IPS-20b (cell line): ENCODE measurements at regions not wholly inside any gene's neighbourhood (a gene's known extent, or its start where the extent isn't known, plus 50 kb on each side); places are given as distances from the start of the nearest gene placed in this dataset.

ENCODE experiments used
- H3K27ac ChIP-seq: one replicate; pipeline ENCODE4 v1.5.1; 2013; ENCODE audit warnings: low read length
- H3K27me3 ChIP-seq: 2 replicates; pipeline ENCODE4 v1.6.1; 2013; ENCODE audit warnings: mild to moderate bottlenecking, low read length, inconsistent platforms; ENCODE audit not compliant: insufficient read depth
- H3K36me3 ChIP-seq: 2 replicates; pipeline ENCODE4 v1.6.1; 2013; ENCODE audit warnings: low read depth, mild to moderate bottlenecking, inconsistent platforms, low read length, moderate library complexity; ENCODE audit not compliant: insufficient read depth
- H3K4me1 ChIP-seq: 2 replicates; pipeline ENCODE4 v1.6.1; 2013; ENCODE audit warnings: mild to moderate bottlenecking, control low read depth, inconsistent platforms, low read length, moderate library complexity; ENCODE audit not compliant: insufficient read depth
- H3K4me3 ChIP-seq: 2 replicates; pipeline ENCODE4 v1.5.1; 2013; ENCODE audit warnings: mild to moderate bottlenecking, low read length, inconsistent platforms
- H3K9ac ChIP-seq: 2 replicates; pipeline ENCODE4 v1.6.1; 2013; ENCODE audit warnings: low read depth, mild to moderate bottlenecking, inconsistent platforms, low read length, moderate library complexity
- H3K9me3 ChIP-seq: 2 replicates; pipeline ENCODE4 v1.6.1; 2013; ENCODE audit warnings: mild to moderate bottlenecking, low read depth, low read length, inconsistent platforms; ENCODE audit not compliant: insufficient read depth

GRCh38 chr13:73411067-73411809 is 352.4 kb downstream of the KLF5 start:
- no peak overlapping the region for H3K27ac ChIP-seq
- H3K27me3 ChIP-seq, result no peaks in the 10 kb centered on the region
- no peak overlapping the region for H3K9ac ChIP-seq
- H3K9me3 ChIP-seq, result no peaks in the 10 kb centered on the region
- no peaks in the 10 kb centered on the region for H3K36me3 ChIP-seq
- peaks cover 4% of the 10 kb centered on the region; the same call in 1 of the 2 replicates for H3K4me1 ChIP-seq
- no peak overlapping the region for H3K4me3 ChIP-seq

DNA sequence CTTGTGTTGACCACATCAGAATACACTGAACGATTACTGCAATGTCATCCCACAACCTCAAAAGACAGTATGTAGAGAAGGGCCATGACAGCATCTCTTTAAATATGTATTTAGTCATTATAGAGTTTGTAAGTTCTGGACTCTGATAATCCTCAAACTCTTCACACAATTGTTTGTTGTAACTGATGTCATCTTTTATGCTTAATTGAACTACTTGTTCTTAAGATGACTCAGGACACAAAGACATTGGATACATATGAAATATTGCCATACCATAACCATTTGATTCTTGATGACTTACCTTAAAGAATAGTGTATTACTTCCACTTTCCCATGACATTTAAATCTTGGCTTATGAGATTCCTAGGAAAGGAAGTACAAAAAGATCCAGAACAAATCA is 347.6 kb downstream of the KLF5 start:
- Histone ChIP-seq H3K27ac (no peak overlapping the region), H3K36me3 (no peaks in the 10 kb centered on the region), H3K9ac (no peak overlapping the region), H3K9me3 (no peaks in the 10 kb centered on the region), H3K4me3 (no peak overlapping the region), H3K27me3 (no peaks in the 10 kb centered on the region), H3K4me1 (peaks cover 4% of the 10 kb centered on the region; the same call in 1 of the 2 replicates)

GRCh38 chr13:73404581-73404980 is 345.8 kb downstream of the KLF5 start:
- no peaks in the 10 kb centered on the region for H3K27me3 ChIP-seq
- H3K9me3 ChIP-seq, result no peaks in the 10 kb centered on the region
- no peak overlapping the region for H3K27ac ChIP-seq
- H3K9ac ChIP-seq, result no peak overlapping the region
- no peak overlapping the region for H3K4me3 ChIP-seq
- no peaks in the 10 kb centered on the region for H3K36me3 ChIP-seq
- H3K4me1 ChIP-seq, result peaks cover 3% of the 10 kb centered on the region; the same call in 1 of the 2 replicates

- Histone ChIP-seq H3K27ac (no peak overlapping the region), H3K9me3 (no peaks in the 10 kb centered on the region), H3K4me3 (no peak overlapping the region), H3K9ac (no peak overlapping the region), H3K36me3 (no peaks in the 10 kb centered on the region), H3K27me3 (no peaks in the 10 kb centered on the region), H3K4me1 (peaks cover 10% of the 10 kb centered on the region; the same call in 1 of the 2 replicates)
Observed at GRCh38 chr13:73403355-73404120, 344.7 kb downstream of the KLF5 start.

DNA sequence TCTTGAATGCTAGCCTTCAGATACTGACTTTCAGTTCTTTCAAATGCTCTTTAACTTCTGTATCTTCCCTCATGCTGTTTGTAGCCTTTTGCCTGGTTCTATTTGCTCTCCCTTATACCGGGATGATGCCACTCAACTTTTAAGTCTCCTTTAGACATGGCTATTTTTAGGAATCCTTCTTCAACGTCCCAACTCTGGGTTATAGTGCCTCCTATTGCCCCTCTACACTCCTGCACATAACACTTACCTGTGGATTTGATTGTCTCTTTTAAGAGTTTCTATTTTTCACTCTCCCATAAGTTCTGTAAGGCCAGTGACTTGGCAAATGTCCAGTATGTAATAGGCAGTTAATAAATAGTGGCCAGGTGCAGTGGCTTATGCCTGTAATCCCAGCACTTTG is 343.0 kb downstream of the KLF5 start:
- Histone ChIP-seq H3K9ac (no peak overlapping the region), H3K4me1 (peaks cover 10% of the 10 kb centered on the region; the same call in 1 of the 2 replicates), H3K9me3 (no peaks in the 10 kb centered on the region), H3K27ac (no peak overlapping the region), H3K36me3 (no peaks in the 10 kb centered on the region), H3K27me3 (no peaks in the 10 kb centered on the region), H3K4me3 (no peak overlapping the region)

GRCh38 chr13:73399347-73400216 is 340.8 kb downstream of the KLF5 start:
- H3K4me1 ChIP-seq, result peaks cover 10% of the 10 kb centered on the region; the same call in 1 of the 2 replicates
- no peak overlapping the region for H3K9ac ChIP-seq
- H3K27me3 ChIP-seq, result no peaks in the 10 kb centered on the region
- no peaks in the 10 kb centered on the region for H3K9me3 ChIP-seq
- no peaks in the 10 kb centered on the region for H3K36me3 ChIP-seq
- no peak overlapping the region for H3K4me3 ChIP-seq
- no peak overlapping the region for H3K27ac ChIP-seq

DNA sequence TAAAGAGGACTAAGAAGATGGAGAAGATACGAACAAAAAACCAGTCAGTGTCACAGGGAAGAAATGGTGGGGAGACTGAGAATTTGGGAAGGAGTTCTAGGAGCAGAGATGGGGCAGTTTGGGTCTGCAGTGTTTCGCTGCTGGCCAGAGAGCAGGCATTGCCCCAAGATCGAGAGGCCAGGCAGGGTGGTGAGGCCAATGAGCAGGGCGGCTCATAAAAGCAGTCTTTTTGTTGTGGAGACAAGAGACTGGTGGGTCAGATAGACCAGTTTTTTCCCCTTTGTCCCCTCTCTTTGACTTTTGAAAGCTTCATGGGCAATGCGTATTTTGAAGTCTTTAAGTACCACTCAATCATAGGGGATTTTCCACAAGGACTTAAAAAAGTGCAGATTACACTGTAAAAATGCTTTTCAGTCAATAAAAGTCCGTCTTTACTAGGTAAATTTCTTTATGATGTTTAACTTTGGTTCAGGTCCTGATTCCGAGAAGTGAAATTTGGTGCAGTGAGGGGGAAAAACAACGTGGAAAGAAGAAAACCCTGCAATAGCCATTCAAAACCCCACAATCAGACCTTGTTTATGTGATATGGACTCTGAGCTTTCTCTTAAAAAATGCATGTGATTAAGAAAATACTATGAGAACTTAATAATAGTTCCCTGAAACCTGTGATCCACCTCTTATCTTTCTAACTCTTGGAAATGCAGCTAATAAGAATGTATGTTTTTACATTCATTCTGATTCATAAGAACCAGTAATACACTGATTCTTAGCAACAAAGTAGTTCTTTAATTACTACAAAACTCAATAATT is 338.9 kb downstream of the KLF5 start:
- H3K4me3 ChIP-seq, result no peak overlapping the region
- peaks cover 10% of the 10 kb centered on the region; the same call in 1 of the 2 replicates for H3K4me1 ChIP-seq
- no peaks in the 10 kb centered on the region for H3K9me3 ChIP-seq
- no peak overlapping the region for H3K27ac ChIP-seq
- H3K27me3 ChIP-seq, result no peaks in the 10 kb centered on the region
- H3K9ac ChIP-seq, result no peak overlapping the region
- no peaks in the 10 kb centered on the region for H3K36me3 ChIP-seq

GRCh38 chr13:73394066-73394465 is 335.3 kb downstream of the KLF5 start:
- H3K27ac ChIP-seq, result no peak overlapping the region
- H3K4me3 ChIP-seq, result no peak overlapping the region
- H3K4me1 ChIP-seq, result peaks cover 2% of the 10 kb centered on the region; the same call in 1 of the 2 replicates
- H3K36me3 ChIP-seq, result no peaks in the 10 kb centered on the region
- no peaks in the 10 kb centered on the region for H3K27me3 ChIP-seq
- no peaks in the 10 kb centered on the region for H3K9me3 ChIP-seq
- H3K9ac ChIP-seq, result no peak overlapping the region

DNA sequence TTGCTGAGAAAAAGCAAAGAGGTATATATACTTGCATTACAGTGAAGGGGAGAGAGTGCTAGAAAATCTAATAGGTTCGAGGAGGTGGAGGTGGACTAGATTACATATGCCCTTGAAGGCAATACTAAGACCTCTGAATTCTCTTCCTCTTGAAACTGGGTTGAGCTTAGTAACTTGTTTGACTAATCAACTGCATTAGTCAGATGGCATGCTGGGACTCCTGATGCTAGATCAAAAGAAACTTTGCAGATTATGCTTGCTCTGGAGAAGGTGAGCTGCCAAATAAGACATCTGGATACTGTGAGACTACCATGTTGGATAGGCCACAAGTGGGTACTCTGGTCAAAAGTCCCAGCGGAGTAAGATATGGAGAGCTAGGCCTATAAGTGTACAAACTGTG is 331.3 kb downstream of the KLF5 start:
- H3K27me3 ChIP-seq, result no peaks in the 10 kb centered on the region
- H3K9me3 ChIP-seq, result no peaks in the 10 kb centered on the region
- no peak overlapping the region for H3K4me3 ChIP-seq
- no peaks in the 10 kb centered on the region for H3K4me1 ChIP-seq
- no peaks in the 10 kb centered on the region for H3K36me3 ChIP-seq
- no peak overlapping the region for H3K9ac ChIP-seq
- no peak overlapping the region for H3K27ac ChIP-seq

- Histone ChIP-seq H3K9ac (no peak overlapping the region), H3K4me3 (no peak overlapping the region), H3K27ac (no peak overlapping the region), H3K9me3 (no peaks in the 10 kb centered on the region), H3K4me1 (no peaks in the 10 kb centered on the region), H3K36me3 (no peaks in the 10 kb centered on the region), H3K27me3 (no peaks in the 10 kb centered on the region)
Observed at GRCh38 chr13:73388586-73388985, 329.8 kb downstream of the KLF5 start.

GRCh38 chr13:73387318-73387717 is 328.5 kb downstream of the KLF5 start:
- Histone ChIP-seq H3K9me3 (no peaks in the 10 kb centered on the region), H3K36me3 (no peaks in the 10 kb centered on the region), H3K4me3 (no peak overlapping the region), H3K27me3 (no peaks in the 10 kb centered on the region), H3K9ac (no peak overlapping the region), H3K4me1 (no peaks in the 10 kb centered on the region), H3K27ac (no peak overlapping the region)
